ENCODE measurements at regions not wholly inside any gene's neighbourhood (a gene's known extent, or its start where the extent isn't known, plus 50 kb on each side); places are given as distances from the start of the nearest gene placed in this dataset.

- H3K9me3 ChIP-seq (ENCODE audit: control insufficient read depth, insufficient read depth, low read length) = no peaks in the 10 kb centered on the region
- TF ChIP-seq EZH2phosphoT487 (IDR thresholded peaks at IDR 0.05; ENCODE audit: borderline replicate concordance, low read length) (no peak), CTCF (IDR thresholded peaks at IDR 0.05; ENCODE audit: low read depth, low read length, poor library complexity, severe bottlenecking) (no peak)
- H3K4me2 ChIP-seq (ENCODE audit: low read length) = no peak overlapping the region
- no peaks in the 10 kb centered on the region for H3K9me2 ChIP-seq (replicated peaks; ENCODE audit: control insufficient read depth, low read length)
- no peak overlapping the region for H3K27ac ChIP-seq (ENCODE audit: low read depth, low read length)
- H3K4me1 ChIP-seq (ENCODE audit: control insufficient read depth, low read length) = no peaks in the 10 kb centered on the region
- H3K4me3 ChIP-seq (ENCODE audit: low read length) = no peak overlapping the region
- H3K36me3 ChIP-seq (ENCODE audit: control insufficient read depth, low read length) = no peaks in the 10 kb centered on the region
- H4K20me1 ChIP-seq (ENCODE audit: control insufficient read depth, insufficient read depth, low read depth, low read length) = no peaks in the 10 kb centered on the region
- H3K79me2 ChIP-seq (ENCODE audit: control insufficient read depth, low read length) = no peaks in the 10 kb centered on the region
- H3F3A ChIP-seq (ENCODE audit: control insufficient read depth, insufficient read depth) = no peaks in the 10 kb centered on the region
- no peaks in the 10 kb centered on the region for H3K27me3 ChIP-seq (ENCODE audit: control insufficient read depth, low read length)
These were observed 250.6 kb downstream of the AEBP2 start for GRCh38 chr12:19689801-19690472.

GRCh38 chr12:19692091-19692490, 252.8 kb downstream of the AEBP2 start:
- no peaks in the 10 kb centered on the region for H3K4me1 ChIP-seq (ENCODE audit: control insufficient read depth, low read length)
- H3F3A ChIP-seq (ENCODE audit: control insufficient read depth, insufficient read depth) = no peaks in the 10 kb centered on the region
- no peaks in the 10 kb centered on the region for H3K9me3 ChIP-seq (ENCODE audit: control insufficient read depth, insufficient read depth, low read length)
- no peak for TF ChIP-seq EZH2phosphoT487 (IDR thresholded peaks at IDR 0.05; ENCODE audit: borderline replicate concordance, low read length)
- TF ChIP-seq CTCF (IDR thresholded peaks at IDR 0.05; ENCODE audit: low read depth, low read length, poor library complexity, severe bottlenecking) = no peak
- no peak overlapping the region for H3K4me2 ChIP-seq (ENCODE audit: low read length)
- no peaks in the 10 kb centered on the region for H3K27me3 ChIP-seq (ENCODE audit: control insufficient read depth, low read length)
- no peaks in the 10 kb centered on the region for H3K79me2 ChIP-seq (ENCODE audit: control insufficient read depth, low read length)
- no peaks in the 10 kb centered on the region for H3K9me2 ChIP-seq (replicated peaks; ENCODE audit: control insufficient read depth, low read length)
- H4K20me1 ChIP-seq (ENCODE audit: control insufficient read depth, insufficient read depth, low read depth, low read length) = no peaks in the 10 kb centered on the region
- no peaks in the 10 kb centered on the region for H3K36me3 ChIP-seq (ENCODE audit: control insufficient read depth, low read length)
- no peak overlapping the region for H3K4me3 ChIP-seq (ENCODE audit: low read length)
- no peak overlapping the region for H3K27ac ChIP-seq (ENCODE audit: low read depth, low read length)

GRCh38 chr12:19692566-19692965, 253.3 kb downstream of the AEBP2 start:
- TF ChIP-seq EZH2phosphoT487 (IDR thresholded peaks at IDR 0.05; ENCODE audit: borderline replicate concordance, low read length) = no peak
- TF ChIP-seq CTCF (IDR thresholded peaks at IDR 0.05; ENCODE audit: low read depth, low read length, poor library complexity, severe bottlenecking) = no peak
- Histone ChIP-seq H3K36me3 (ENCODE audit: control insufficient read depth, low read length) (no peaks in the 10 kb centered on the region), H3K9me3 (ENCODE audit: control insufficient read depth, insufficient read depth, low read length) (no peaks in the 10 kb centered on the region), H3K4me3 (ENCODE audit: low read length) (no peak overlapping the region), H3F3A (ENCODE audit: control insufficient read depth, insufficient read depth) (no peaks in the 10 kb centered on the region), H3K4me1 (ENCODE audit: control insufficient read depth, low read length) (no peaks in the 10 kb centered on the region), H3K4me2 (ENCODE audit: low read length) (no peak overlapping the region), H3K27ac (ENCODE audit: low read depth, low read length) (no peak overlapping the region), H3K27me3 (ENCODE audit: control insufficient read depth, low read length) (no peaks in the 10 kb centered on the region), H3K79me2 (ENCODE audit: control insufficient read depth, low read length) (no peaks in the 10 kb centered on the region), H3K9me2 (replicated peaks; ENCODE audit: control insufficient read depth, low read length) (no peaks in the 10 kb centered on the region), H4K20me1 (ENCODE audit: control insufficient read depth, insufficient read depth, low read depth, low read length) (no peaks in the 10 kb centered on the region)
